ENCODE measurements at regions not wholly inside any gene's neighbourhood (a gene's known extent, or its start where the extent isn't known, plus 50 kb on each side); places are given as distances from the start of the nearest gene placed in this dataset.

DNA sequence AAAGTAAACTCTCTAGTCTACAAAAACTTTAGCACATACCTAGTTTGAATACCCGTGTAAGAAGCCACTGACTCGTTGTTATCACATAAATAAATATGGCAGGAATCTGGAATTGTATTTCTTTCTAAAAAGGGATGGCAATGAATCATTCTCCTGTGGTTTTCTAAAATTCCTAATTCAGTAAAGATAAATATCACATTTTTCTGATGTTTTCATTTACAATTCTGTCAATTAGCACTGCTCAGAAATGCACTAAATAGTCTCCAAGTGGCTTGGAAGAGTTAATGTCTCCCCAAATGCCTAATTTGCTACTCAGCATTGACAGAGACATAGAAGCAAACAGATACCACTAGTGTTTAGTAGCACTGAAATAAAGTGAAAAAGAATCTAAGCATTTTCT, 547.7 kb upstream of the SLITRK1 start:
- H3K27ac ChIP-seq: peak overlapping the region; percentile 19
- peak in 1 of 2 experiments; percentile 35 for DNase-seq (ENCODE audit: low read depth in 1 of 2, low spot score in 2 of 2)

DNA sequence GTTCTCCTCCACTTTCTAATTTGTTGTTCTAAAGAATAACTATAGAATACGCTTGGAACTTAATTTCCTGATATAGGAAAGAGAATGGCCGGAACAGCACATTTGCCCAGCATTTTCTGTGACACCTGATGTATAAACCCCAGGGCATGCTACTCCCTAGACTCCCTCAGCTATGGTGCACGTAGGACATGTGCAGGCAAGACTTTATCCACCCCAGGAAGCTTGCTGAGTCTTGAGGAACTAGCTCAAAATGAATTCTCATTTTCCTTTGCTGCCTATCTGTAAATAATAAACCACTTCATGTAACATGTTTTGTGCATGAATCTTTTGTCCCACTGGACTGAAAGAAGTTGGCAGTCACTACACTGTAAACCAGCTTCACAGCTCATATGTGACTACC, 535.8 kb upstream of the SLITRK1 start:
- H3K4me1 ChIP-seq (replicated peaks): no peaks in the 10 kb centered on the region
- no peak overlapping the region for H3K27ac ChIP-seq
- peaks cover 2% of the 10 kb centered on the region; the same call in 1 of the 2 replicates for H3K9me3 ChIP-seq (replicated peaks)
- no peak for DNase-seq (ENCODE audit: low read depth in 1 of 2, low spot score in 2 of 2)
- H3K4me3 ChIP-seq: no peak overlapping the region
- H3K36me3 ChIP-seq: no peaks in the 10 kb centered on the region
- no peaks in the 10 kb centered on the region for H3K27me3 ChIP-seq (replicated peaks)

More for the DNA sequence above, 547.7 kb upstream of the SLITRK1 start:
- H3K27me3 ChIP-seq (replicated peaks): no peaks in the 10 kb centered on the region
- H3K4me1 ChIP-seq (replicated peaks): peaks cover 5% of the 10 kb centered on the region
- H3K4me3 ChIP-seq: no peak overlapping the region
- no peaks in the 10 kb centered on the region for H3K36me3 ChIP-seq
- H3K9me3 ChIP-seq (replicated peaks): no peaks in the 10 kb centered on the region

DNA sequence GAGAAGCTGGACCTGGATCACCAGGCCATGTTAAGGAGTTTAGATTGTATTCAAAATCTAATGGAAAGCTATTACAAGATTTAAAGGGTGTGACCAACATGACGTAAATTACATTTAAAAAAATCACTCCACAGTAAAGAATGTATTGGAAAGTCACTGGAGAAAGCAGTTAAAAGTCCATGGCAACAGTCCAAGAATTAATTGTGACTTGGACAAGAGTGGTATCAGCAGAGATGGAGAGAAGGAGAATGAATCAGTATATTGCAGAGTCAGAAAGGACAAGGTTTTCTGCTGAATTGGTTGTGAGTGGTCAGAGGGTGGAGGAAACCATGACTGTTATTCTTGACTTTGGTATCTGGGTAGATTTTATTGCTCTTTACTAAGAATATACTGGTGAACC, 535.1 kb upstream of the SLITRK1 start:
- Histone ChIP-seq H3K9me3 (replicated peaks) (peaks cover 2% of the 10 kb centered on the region; the same call in 1 of the 2 replicates), H3K4me1 (replicated peaks) (no peaks in the 10 kb centered on the region), H3K4me3 (no peak overlapping the region), H3K27ac (no peak overlapping the region), H3K27me3 (replicated peaks) (no peaks in the 10 kb centered on the region), H3K36me3 (no peaks in the 10 kb centered on the region)
- no peak for DNase-seq (ENCODE audit: low read depth in 1 of 2, low spot score in 2 of 2)

DNA sequence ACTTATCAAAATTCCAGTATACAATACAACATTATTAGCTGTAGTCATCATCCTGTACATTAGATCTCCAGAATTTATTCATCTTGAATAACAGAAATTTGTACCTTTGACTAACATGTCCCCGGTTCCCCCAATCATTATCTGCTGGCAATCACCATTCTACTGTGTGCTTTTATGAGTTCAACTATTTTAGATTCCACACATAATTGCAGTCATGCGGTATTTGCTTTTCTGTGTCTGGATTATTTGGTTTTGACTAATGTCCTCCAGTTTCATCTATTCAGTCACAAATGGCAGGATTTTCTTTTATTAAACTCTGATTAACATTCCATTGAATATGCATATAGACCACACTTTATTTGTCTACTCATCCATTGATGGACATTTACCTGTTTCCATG, 530.7 kb upstream of the SLITRK1 start:
- DNase-seq (ENCODE audit: low read depth in 1 of 2, low spot score in 2 of 2): no peak
- H3K27me3 ChIP-seq (replicated peaks): no peaks in the 10 kb centered on the region
- H3K4me1 ChIP-seq (replicated peaks): no peaks in the 10 kb centered on the region
- no peak overlapping the region for H3K27ac ChIP-seq
- no peak overlapping the region for H3K4me3 ChIP-seq
- peaks cover 5% of the 10 kb centered on the region; the same call in 1 of the 2 replicates for H3K9me3 ChIP-seq (replicated peaks)
- no peaks in the 10 kb centered on the region for H3K36me3 ChIP-seq

DNA sequence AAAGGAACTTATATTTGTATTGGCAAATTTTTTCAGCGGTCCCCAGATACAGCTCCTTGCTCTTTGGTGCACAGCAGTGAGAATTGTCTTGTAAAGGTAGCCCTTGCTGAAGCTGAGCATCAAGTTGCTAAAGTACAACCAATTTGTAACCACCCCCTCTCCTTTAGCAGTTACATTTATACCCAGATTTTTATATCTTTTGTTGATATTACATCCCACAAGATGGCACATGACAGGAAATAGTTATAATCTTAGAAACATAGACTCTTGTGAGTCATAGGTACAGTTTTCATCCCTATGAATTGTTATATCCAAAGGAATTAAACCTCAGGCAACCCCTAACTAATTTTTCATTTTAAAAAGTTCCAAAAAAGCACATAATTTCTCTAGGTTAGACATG, 523.0 kb upstream of the SLITRK1 start:
- Histone ChIP-seq H3K4me3 (no peak overlapping the region), H3K27me3 (replicated peaks) (no peaks in the 10 kb centered on the region), H3K27ac (no peak overlapping the region), H3K9me3 (replicated peaks) (peaks cover 11% of the 10 kb centered on the region; the same call in 1 of the 2 replicates), H3K4me1 (replicated peaks) (peaks cover 5% of the 10 kb centered on the region), H3K36me3 (no peaks in the 10 kb centered on the region)
- no peak for DNase-seq (ENCODE audit: low read depth in 1 of 2, low spot score in 2 of 2)

DNA sequence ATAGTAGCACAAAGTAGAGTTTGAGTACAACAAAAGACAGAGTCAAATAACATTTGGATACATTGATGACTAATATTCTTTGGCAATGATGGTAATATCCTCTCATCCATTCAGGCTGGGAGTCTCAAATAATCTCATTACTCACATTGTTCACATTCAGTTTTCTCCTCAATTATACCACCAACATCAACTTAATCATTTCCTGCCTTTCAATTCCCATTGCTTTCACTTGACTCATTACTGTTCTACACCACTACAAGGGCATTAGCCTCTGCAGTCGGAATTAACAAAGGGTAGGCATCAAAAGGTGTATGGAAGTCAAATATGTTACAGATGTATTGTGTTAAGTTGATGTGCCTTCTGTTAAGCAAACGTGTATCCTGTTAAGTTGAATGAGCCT, 518.4 kb upstream of the SLITRK1 start:
- H3K4me3 ChIP-seq: no peak overlapping the region
- H3K27ac ChIP-seq: no peak overlapping the region
- H3K27me3 ChIP-seq (replicated peaks): no peaks in the 10 kb centered on the region
- DNase-seq (ENCODE audit: low read depth in 1 of 2, low spot score in 2 of 2): peak in 1 of 2 experiments; percentile 48
- peaks cover 21% of the 10 kb centered on the region for H3K9me3 ChIP-seq (replicated peaks)
- H3K36me3 ChIP-seq: no peaks in the 10 kb centered on the region
- H3K4me1 ChIP-seq (replicated peaks): peaks cover 11% of the 10 kb centered on the region

DNA sequence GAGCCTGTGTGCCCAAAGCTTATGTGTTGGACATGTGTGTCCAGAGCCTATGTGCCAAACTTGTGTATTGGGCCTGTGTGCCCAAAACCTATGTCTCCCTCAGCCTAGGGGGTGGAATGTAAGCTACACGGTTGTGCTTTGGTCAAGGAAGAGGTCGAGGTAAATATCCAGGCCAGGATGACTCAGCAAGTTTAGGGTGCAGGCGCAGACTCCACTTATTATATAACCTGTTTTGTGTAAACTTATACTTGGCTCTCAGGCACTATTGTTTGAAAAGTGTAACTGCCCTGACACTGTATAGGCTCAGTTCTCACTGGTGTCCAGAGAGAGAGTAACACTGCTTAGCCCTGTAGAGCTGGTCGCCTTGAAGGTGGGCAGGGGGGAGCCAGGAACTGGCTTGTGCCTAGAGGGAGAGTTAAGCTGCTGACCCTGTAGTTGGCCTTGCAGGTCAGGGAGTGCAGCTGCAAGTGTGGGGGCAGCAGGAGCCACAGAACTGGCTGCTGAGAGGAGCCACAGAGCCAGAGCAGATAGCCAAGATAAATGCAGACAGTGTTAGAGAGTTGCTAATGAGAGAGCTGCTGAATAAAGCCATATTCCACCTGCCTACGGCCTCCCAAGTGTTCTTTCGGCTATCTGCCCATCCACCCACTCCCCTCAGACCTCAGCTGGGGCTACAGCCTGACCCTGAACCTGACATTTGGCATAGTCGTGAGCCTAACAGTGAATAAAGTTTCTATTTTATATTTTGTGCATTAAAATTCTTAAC, 517.2 kb upstream of the SLITRK1 start:
- H3K36me3 ChIP-seq: no peaks in the 10 kb centered on the region
- H3K9me3 ChIP-seq (replicated peaks): peaks cover 17% of the 10 kb centered on the region; the same call in 1 of the 2 replicates
- no peak overlapping the region for H3K4me3 ChIP-seq
- H3K4me1 ChIP-seq (replicated peaks): peaks cover 11% of the 10 kb centered on the region
- no peak for DNase-seq (ENCODE audit: low read depth in 1 of 2, low spot score in 2 of 2)
- H3K27ac ChIP-seq: no peak overlapping the region
- no peaks in the 10 kb centered on the region for H3K27me3 ChIP-seq (replicated peaks)

DNA sequence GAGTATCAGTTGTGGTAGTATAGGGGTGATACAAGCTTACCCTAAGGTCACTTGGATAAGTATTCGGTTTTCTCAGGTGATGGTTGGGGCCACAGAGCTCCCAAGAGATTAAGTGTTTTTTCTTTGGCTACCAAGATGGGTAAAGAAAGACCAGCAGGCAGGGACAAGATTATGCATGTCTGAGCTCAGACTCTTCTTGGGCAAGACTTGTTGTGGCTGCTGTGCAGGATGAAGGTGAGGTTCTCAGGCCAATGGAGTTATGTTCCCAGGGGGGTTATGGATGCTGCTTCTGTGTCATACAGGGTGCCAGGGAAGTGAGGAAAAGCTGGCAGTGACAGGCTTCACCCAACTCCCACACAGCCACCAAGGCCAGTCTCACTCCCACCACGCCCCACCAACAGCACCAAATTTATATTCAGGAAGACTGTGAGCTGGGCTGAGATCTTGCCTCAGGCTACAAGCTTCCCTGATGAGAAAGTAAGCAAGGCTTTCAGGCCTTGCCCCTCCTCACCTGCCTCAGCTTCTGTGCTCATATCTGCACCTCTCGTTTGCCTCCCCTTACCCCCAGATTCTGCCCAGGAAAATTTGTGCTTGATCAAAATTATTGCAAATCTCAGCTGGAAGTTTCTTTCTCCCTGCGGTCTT, 511.8 kb upstream of the SLITRK1 start:
- H3K27me3 ChIP-seq (replicated peaks): no peaks in the 10 kb centered on the region
- H3K9me3 ChIP-seq (replicated peaks): peaks cover 16% of the 10 kb centered on the region
- no peak overlapping the region for H3K4me3 ChIP-seq
- DNase-seq (ENCODE audit: low read depth in 1 of 2, low spot score in 2 of 2): no peak
- no peak overlapping the region for H3K27ac ChIP-seq
- H3K4me1 ChIP-seq (replicated peaks): no peaks in the 10 kb centered on the region; the same call in 1 of the 2 replicates
- no peaks in the 10 kb centered on the region for H3K36me3 ChIP-seq

DNA sequence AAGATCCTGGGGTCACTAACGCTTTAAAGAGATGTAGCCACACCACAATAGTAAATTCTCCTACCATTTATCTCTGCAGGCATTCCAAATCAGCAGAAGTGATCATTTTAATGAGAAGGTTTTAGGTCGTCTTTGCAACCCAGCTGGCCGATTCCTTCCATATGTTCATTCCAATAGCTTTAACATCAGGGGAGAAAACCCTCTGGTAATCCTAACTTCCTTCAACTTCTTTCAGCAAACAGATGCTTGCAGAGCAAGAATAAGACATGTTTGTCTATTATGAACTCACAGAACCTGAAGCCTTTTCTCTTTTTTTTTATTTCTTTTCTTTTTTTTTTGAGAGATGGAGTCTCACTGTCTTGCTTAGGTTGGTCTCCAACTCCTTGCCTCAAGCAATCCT, 498.6 kb upstream of the SLITRK1 start:
- Histone ChIP-seq H3K4me1 (replicated peaks) (no peaks in the 10 kb centered on the region), H3K27me3 (replicated peaks) (no peaks in the 10 kb centered on the region), H3K36me3 (no peaks in the 10 kb centered on the region), H3K9me3 (replicated peaks) (no peaks in the 10 kb centered on the region), H3K27ac (no peak overlapping the region), H3K4me3 (no peak overlapping the region)
- no peak for DNase-seq (ENCODE audit: low read depth in 1 of 2, low spot score in 2 of 2)

DNA sequence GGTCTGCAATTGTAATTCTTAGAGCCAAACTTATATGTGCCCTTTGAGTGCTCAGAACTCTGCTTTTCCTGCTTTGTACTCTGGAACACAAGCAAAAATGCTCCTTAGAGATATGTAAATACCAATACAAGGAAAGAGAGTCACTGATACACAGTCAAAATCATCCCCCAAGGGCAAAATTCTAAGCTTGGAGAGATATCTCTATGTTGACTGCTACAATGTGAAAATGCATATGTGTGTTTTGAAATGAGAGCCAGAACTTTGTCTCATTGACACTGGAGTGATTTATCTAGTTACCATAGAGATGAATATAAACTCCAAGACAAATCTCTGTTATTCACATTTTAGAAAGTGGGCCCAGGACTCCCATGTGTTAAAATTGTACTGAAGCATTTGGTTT, 494.8 kb upstream of the SLITRK1 start:
- Histone ChIP-seq H3K36me3 (no peaks in the 10 kb centered on the region), H3K27me3 (replicated peaks) (no peaks in the 10 kb centered on the region), H3K4me1 (replicated peaks) (no peaks in the 10 kb centered on the region), H3K27ac (no peak overlapping the region), H3K9me3 (replicated peaks) (no peaks in the 10 kb centered on the region), H3K4me3 (no peak overlapping the region)
- DNase-seq (ENCODE audit: low read depth in 1 of 2, low spot score in 2 of 2): no peak

DNA sequence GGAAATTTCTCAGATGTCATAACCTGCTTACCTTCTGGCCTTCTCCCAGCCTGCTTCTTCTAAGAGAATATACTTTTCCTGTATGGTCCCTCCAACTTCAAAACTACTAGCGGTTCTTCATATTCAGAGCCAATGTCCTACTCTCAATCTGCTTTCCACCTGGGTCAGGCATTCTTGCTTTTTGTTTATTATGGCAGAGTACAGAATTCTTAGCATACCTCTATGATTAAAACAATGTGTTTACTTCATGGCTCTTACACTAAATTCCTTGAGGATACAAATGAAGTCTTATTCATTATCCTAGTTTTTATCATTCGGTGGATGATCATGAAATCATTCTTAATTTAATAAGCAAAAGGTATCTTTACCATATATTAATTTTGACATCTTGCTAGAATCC, 484.2 kb upstream of the SLITRK1 start:
- H3K9me3 ChIP-seq (replicated peaks): no peaks in the 10 kb centered on the region
- H3K4me3 ChIP-seq: no peak overlapping the region
- no peak overlapping the region for H3K27ac ChIP-seq
- 0 out of 2 replicates have a peak, but pooled peaks cover 3% of the 10 kb centered on the region for H3K4me1 ChIP-seq (replicated peaks)
- no peaks in the 10 kb centered on the region for H3K36me3 ChIP-seq
- DNase-seq (ENCODE audit: low read depth in 1 of 2, low spot score in 2 of 2): peak in 1 of 2 experiments; percentile 10
- no peaks in the 10 kb centered on the region for H3K27me3 ChIP-seq (replicated peaks)

DNA sequence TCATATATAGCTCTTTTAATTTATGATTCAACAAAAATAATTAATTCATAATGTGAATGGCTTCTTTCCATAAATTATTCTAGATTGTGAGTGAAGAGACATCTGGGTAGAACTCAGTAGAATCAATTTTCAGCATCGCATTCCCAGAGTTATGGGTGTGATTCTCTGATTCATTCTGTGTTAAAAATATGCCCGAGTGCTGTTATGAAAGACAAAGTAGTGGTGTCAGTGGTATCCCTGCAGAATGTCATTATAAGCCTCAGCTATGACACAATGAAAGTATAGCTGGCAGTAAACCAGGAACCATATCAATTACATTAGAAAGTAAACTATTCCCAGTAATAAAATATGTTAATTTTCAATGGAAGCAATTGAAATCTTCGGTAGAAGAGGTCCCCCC, 480.5 kb upstream of the SLITRK1 start:
- no peak overlapping the region for H3K27ac ChIP-seq
- H3K4me3 ChIP-seq: no peak overlapping the region
- DNase-seq (ENCODE audit: low read depth in 1 of 2, low spot score in 2 of 2): no peak
- no peaks in the 10 kb centered on the region for H3K36me3 ChIP-seq
- H3K27me3 ChIP-seq (replicated peaks): no peaks in the 10 kb centered on the region
- H3K9me3 ChIP-seq (replicated peaks): no peaks in the 10 kb centered on the region
- 0 out of 2 replicates have a peak, but pooled peaks cover 3% of the 10 kb centered on the region for H3K4me1 ChIP-seq (replicated peaks)

DNA sequence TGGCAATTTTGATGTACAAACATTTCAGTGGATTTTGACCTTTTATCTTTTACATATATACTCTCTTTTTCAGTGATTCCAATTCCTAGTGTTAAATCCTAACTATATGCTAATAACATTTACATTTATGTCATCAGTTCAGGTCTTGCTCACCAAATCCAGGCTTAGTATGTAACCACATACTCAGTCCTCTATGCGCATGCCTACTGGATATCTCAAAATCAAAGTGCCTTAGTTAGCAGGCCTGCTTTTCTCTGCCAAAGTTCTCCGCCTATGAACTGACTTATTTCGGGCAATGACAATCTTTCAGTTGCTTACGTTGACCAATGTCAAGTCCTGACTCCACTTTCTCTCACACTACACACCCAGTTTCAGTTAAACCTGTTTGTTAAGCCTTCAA, 478.5 kb upstream of the SLITRK1 start:
- no peaks in the 10 kb centered on the region for H3K9me3 ChIP-seq (replicated peaks)
- no peak for DNase-seq (ENCODE audit: low read depth in 1 of 2, low spot score in 2 of 2)
- H3K4me1 ChIP-seq (replicated peaks): no peaks in the 10 kb centered on the region
- H3K27ac ChIP-seq: no peak overlapping the region
- H3K27me3 ChIP-seq (replicated peaks): no peaks in the 10 kb centered on the region
- no peaks in the 10 kb centered on the region for H3K36me3 ChIP-seq
- no peak overlapping the region for H3K4me3 ChIP-seq

DNA sequence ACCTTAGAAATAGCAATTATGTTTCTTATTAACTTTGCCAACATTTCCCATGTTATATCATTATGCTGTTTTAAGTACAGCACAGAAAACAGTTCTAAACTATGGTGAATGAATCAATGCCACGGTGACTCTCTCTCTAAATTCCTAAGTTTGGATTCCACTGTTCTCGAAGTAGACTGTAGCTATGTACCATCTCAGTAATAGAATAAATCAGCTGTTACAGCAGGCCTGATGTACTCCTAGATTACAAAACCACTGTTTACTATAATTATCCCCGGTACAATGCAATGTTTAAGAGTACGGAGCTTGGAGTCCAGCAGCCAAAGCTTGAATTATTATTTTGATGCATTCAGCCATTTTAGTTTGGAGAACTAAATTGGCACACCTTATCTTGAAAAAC, 476.3 kb upstream of the SLITRK1 start:
- Histone ChIP-seq H3K36me3 (no peaks in the 10 kb centered on the region), H3K9me3 (replicated peaks) (no peaks in the 10 kb centered on the region), H3K4me3 (no peak overlapping the region), H3K27me3 (replicated peaks) (no peaks in the 10 kb centered on the region), H3K27ac (no peak overlapping the region), H3K4me1 (replicated peaks) (no peaks in the 10 kb centered on the region)
- no peak for DNase-seq (ENCODE audit: low read depth in 1 of 2, low spot score in 2 of 2)
